ENCODE measurements at regions not wholly inside any gene's neighbourhood (a gene's known extent, or its start where the extent isn't known, plus 50 kb on each side); places are given as distances from the start of the nearest gene placed in this dataset.

- TF ChIP-seq GTF3C2 (IDR thresholded peaks at IDR 0.05; ENCODE audit: borderline replicate concordance, extremely low read depth, insufficient read length) (no peak), MEIS2 (IDR thresholded peaks at IDR 0.05; ENCODE audit: partially characterized antibody) (no peak), ZSCAN29 (IDR thresholded peaks at IDR 0.05) (no peak), NBN (IDR thresholded peaks at IDR 0.05; ENCODE audit: low read depth) (no peak), SMC3 (conservative IDR thresholded peaks at IDR 0.05; ENCODE audit: insufficient read depth, low read depth, low read length) (0 out of 2 replicates have a peak, but pooled peaks have one; percentile 16), RAD21 (CRISPR knock-in tag; conservative IDR thresholded peaks at IDR 0.05 in 1 of 2, IDR thresholded peaks at IDR 0.05 in 1 of 2) (peak; percentile 17 to 49; a peak in 3 of 4 replicates), BCLAF1 (IDR thresholded peaks at IDR 0.05; ENCODE audit: borderline replicate concordance in 1 of 2, control insufficient read depth in 1 of 2, low read depth in 2 of 2, low read length in 1 of 2) (no peak)
- TF ChIP-seq, protein P1, sequence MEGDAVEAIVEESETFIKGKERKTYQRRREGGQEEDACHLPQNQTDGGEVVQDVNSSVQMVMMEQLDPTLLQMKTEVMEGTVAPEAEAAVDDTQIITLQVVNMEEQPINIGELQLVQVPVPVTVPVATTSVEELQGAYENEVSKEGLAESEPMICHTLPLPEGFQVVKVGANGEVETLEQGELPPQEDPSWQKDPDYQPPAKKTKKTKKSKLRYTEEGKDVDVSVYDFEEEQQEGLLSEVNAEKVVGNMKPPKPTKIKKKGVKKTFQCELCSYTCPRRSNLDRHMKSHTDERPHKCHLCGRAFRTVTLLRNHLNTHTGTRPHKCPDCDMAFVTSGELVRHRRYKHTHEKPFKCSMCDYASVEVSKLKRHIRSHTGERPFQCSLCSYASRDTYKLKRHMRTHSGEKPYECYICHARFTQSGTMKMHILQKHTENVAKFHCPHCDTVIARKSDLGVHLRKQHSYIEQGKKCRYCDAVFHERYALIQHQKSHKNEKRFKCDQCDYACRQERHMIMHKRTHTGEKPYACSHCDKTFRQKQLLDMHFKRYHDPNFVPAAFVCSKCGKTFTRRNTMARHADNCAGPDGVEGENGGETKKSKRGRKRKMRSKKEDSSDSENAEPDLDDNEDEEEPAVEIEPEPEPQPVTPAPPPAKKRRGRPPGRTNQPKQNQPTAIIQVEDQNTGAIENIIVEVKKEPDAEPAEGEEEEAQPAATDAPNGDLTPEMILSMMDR (IDR thresholded peaks at IDR 0.05 in 2 of 3, conservative IDR thresholded peaks at IDR 0.05 in 1 of 3; ENCODE audit: insufficient read depth in 2 of 3, low read depth in 1 of 3, low read length in 3 of 3) = peak; percentile 34 to 58 (median 55); a peak in 5 of 6 replicates
Measured at GRCh38 chr12:98227162-98227561, 288.2 kb upstream of the TMPO start (continued).

Data from K562 (cell line).